Activated CD4-positive, alpha-beta memory T cell treated with anti-CD3 and anti-CD28 coated beads, Interleukin-2, amount 10 ng/mL, durations not matched to agents 7 days and 5 days (primary cell): ENCODE measurements at regions not wholly inside any gene's neighbourhood (a gene's known extent, or its start where the extent isn't known, plus 50 kb on each side); places are given as distances from the start of the nearest gene placed in this dataset.

Experiments used
- CTCF ChIA-PET: fragments of 350-600 bp; sonication (Branson Sonifier 250); formaldehyde crosslinking; loops from one replicate; lab custom pipeline; 2021; ENCODE audit warnings: antibody characterized with exemption, inconsistent platforms; lab: Charles Lee
- POLR2A ChIA-PET: fragments of 350-600 bp; sonication (Branson Sonifier 250); formaldehyde crosslinking; loops from one replicate; lab custom pipeline; 2021; ENCODE audit warnings: antibody characterized with exemption; lab: Charles Lee
- DNase-seq: peaks from one replicate; pipeline ENCODE4 v3.0.0-alpha.2; 2020
- H3K27ac Mint-ChIP-seq: one replicate; pipeline ENCODE4 v1.8.0; 2021; ENCODE audit warnings: mild to moderate bottlenecking, mixed read lengths
- H3K27me3 Mint-ChIP-seq: one replicate; pipeline ENCODE4 v1.8.0; 2021; ENCODE audit warnings: mixed read lengths
- H3K36me3 Mint-ChIP-seq: one replicate; pipeline ENCODE4 v1.8.0; 2021; ENCODE audit warnings: low read depth, mixed read lengths
- H3K4me1 Mint-ChIP-seq: one replicate; pipeline ENCODE4 v1.8.0; 2021; ENCODE audit warnings: mixed read lengths
- H3K4me3 Mint-ChIP-seq: one replicate; pipeline ENCODE4 v1.8.0; 2021; ENCODE audit warnings: mild to moderate bottlenecking, mixed read lengths
- H3K9me3 Mint-ChIP-seq: one replicate; pipeline ENCODE4 v1.8.0; 2021; ENCODE audit warnings: mixed read lengths

DNA sequence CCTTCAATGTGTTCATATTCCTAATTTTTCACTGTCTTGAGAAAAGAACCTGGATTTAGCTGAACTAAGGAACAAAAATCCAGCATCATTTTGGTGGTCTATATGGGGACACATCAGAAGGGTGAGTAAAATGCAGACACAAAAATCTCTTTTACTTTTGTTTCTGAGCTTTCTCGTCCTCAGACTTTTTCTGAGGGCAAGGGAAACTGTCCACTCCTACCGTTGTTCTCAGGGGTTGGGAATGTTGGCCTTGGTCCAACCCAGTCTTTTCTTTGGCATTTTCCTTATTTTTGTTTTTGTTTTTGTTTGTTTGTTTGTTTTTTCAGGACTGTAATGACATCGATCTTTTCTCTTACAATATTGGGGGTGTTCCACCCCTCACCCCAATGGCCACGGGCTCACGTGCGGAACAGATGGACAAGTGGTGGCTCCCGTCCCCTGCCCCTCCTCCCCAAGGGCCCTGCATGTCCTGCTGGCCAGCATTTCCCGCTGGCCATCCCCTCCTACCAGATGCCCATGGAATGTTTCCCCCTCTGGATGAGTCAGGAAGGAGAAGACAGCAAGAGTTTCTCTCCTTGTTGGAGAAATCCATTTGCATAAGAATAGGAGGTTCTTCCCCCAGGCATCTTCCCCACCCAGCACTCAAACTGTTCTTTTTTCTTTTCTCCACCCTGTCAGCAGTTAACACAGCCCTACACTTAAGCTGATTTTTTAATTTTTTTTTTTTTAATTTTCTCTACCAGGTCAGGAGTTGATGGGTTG is 305.4 kb upstream of the NDST4 start:
- Mint-ChIP-seq H3K27ac (no peak overlapping the region), H3K36me3 (no peaks in the 10 kb centered on the region), H3K4me3 (no peak overlapping the region), H3K4me1 (no peaks in the 10 kb centered on the region), H3K9me3 (no peaks in the 10 kb centered on the region), H3K27me3 (no peaks in the 10 kb centered on the region)
- ChIA-PET POLR2A (no interaction called here), CTCF (no interaction called here)
- no peak for DNase-seq

- Mint-ChIP-seq H3K4me3 (no peak overlapping the region), H3K27ac (no peak overlapping the region), H3K27me3 (no peaks in the 10 kb centered on the region), H3K4me1 (no peaks in the 10 kb centered on the region), H3K36me3 (no peaks in the 10 kb centered on the region), H3K9me3 (peaks cover 6% of the 10 kb centered on the region)
- no peak for DNase-seq
- POLR2A ChIA-PET, result no interaction called here
- CTCF ChIA-PET, result no interaction called here
These were observed 282.6 kb upstream of the NDST4 start for GRCh38 chr4:115396034-115396433.

GRCh38 chr4:115376866-115377265 is 263.4 kb upstream of the NDST4 start:
- Mint-ChIP-seq H3K27me3 (no peaks in the 10 kb centered on the region), H3K27ac (no peak overlapping the region), H3K36me3 (no peaks in the 10 kb centered on the region), H3K9me3 (no peaks in the 10 kb centered on the region), H3K4me3 (no peak overlapping the region), H3K4me1 (no peaks in the 10 kb centered on the region)
- CTCF ChIA-PET, result interaction anchor here (0.7 kb wide), 1 partner anchor 1919 kb away, joined by 3 read pairs; no protein-coding TSS in a partner anchor
- no peak for DNase-seq
- POLR2A ChIA-PET, result no interaction called here

GRCh38 chr4:115374621-115375020 is 261.2 kb upstream of the NDST4 start:
- ChIA-PET POLR2A (no interaction called here), CTCF (no interaction called here)
- no peaks in the 10 kb centered on the region for H3K27me3 Mint-ChIP-seq
- no peak for DNase-seq
- no peak overlapping the region for H3K4me3 Mint-ChIP-seq
- no peaks in the 10 kb centered on the region for H3K36me3 Mint-ChIP-seq
- no peaks in the 10 kb centered on the region for H3K9me3 Mint-ChIP-seq
- H3K27ac Mint-ChIP-seq, result no peak overlapping the region
- H3K4me1 Mint-ChIP-seq, result no peaks in the 10 kb centered on the region

- no peak overlapping the region for H3K4me3 Mint-ChIP-seq
- ChIA-PET POLR2A (no interaction called here), CTCF (interaction anchor here (0.5 kb wide), 1 partner anchor 691 kb away, joined by 3 read pairs; no protein-coding TSS in a partner anchor)
- H3K27me3 Mint-ChIP-seq, result no peaks in the 10 kb centered on the region
- peaks cover 4% of the 10 kb centered on the region for H3K9me3 Mint-ChIP-seq
- no peaks in the 10 kb centered on the region for H3K36me3 Mint-ChIP-seq
- H3K4me1 Mint-ChIP-seq, result no peaks in the 10 kb centered on the region
- no peak for DNase-seq
- H3K27ac Mint-ChIP-seq, result no peak overlapping the region
These were observed 257.1 kb upstream of the NDST4 start for GRCh38 chr4:115370490-115370889.

DNA sequence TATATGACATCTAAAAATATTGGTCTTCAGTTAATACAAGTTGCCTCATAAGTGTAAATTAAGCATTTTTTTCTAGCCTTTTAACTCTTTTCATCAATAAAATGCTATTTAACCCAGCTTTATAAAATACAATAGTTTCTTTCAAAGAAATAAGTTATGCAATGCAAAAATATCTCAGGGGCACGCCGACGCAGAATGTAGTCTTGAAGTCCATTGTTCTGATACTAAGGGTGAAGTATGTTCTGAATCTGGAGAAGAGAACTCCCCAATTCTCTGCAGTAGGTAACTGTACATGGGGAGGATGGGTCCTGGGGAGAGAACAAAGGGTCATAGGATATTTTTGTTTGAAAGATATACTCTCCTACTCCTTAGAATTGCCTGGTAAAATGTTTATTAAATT is 256.6 kb upstream of the NDST4 start:
- Mint-ChIP-seq H3K36me3 (no peaks in the 10 kb centered on the region), H3K4me3 (no peak overlapping the region), H3K4me1 (no peaks in the 10 kb centered on the region), H3K27ac (no peak overlapping the region), H3K9me3 (peaks cover 4% of the 10 kb centered on the region), H3K27me3 (no peaks in the 10 kb centered on the region)
- ChIA-PET CTCF (no interaction called here), POLR2A (no interaction called here)
- no peak for DNase-seq

- CTCF ChIA-PET, result no interaction called here
These were observed 253.0 kb upstream of the NDST4 start for GRCh38 chr4:115366390-115366789.

DNA sequence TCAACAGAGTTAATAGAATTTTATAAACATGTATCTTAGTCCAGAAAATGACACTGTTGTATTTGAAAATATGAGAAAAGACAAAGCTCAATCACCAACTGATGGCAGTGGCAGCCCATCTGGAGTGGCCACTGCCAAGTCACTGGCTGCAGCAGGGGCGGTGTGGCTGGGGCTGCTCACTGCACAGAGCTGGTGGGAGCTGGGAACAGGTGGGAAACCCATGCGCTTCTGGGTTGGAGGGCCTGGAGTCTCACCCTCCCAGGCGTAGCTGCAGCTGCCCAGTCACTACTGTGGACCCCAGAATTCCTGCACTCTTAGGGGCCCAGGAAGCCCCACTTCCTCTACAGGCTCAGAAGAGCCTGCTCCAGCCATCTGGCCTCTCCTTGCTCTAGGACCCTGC is 251.8 kb upstream of the NDST4 start:
- no peak overlapping the region for H3K4me3 Mint-ChIP-seq
- peaks cover 4% of the 10 kb centered on the region for H3K9me3 Mint-ChIP-seq
- H3K4me1 Mint-ChIP-seq, result no peaks in the 10 kb centered on the region
- no peak for DNase-seq
- no peak overlapping the region for H3K27ac Mint-ChIP-seq
- no peaks in the 10 kb centered on the region for H3K27me3 Mint-ChIP-seq
- CTCF ChIA-PET, result no interaction called here
- POLR2A ChIA-PET, result no interaction called here
- no peaks in the 10 kb centered on the region for H3K36me3 Mint-ChIP-seq

More at GRCh38 chr4:115366390-115366789, 253.0 kb upstream of the NDST4 start:
- Mint-ChIP-seq H3K36me3 (no peaks in the 10 kb centered on the region), H3K9me3 (peaks cover 4% of the 10 kb centered on the region), H3K27ac (no peak overlapping the region), H3K4me1 (no peaks in the 10 kb centered on the region), H3K27me3 (no peaks in the 10 kb centered on the region), H3K4me3 (no peak overlapping the region)
- DNase-seq, result no peak
- POLR2A ChIA-PET, result no interaction called here

DNA sequence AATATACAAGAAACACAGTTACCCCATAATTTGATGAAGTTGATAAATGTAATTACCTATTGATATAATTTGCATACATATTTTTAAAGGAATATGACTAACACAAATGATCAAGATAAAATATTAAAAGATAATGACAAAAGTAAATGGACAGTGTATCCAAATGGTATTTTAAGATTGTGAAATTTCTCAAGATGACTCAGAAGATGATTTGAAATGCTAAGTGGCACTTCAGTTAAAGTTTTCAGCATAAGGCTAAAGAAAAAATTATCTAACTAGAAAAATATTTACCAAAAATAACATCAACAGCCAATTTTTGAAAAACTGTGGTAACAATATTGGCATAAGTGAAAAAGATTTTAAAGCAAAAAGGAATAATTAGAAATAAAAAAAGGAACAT is 248.4 kb upstream of the NDST4 start:
- CTCF ChIA-PET, result no interaction called here

DNA sequence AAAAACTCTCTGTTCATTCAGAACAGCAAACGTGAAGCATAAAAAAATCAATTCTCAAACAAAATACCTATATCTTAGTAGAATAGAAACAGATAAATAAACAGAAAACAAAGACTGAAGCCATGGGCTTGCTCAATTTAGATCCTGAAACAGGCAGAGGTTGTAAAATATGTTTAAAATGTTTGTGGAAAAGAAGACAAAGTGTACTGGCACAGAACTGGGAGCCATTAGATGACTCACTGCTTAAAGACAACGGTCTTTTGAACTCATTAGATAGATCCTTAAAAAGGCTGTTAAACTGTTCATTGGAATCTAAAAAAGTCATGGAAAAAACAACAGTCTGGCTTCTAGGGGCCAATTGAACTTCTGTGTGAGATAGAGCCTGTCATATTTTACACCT is 247.0 kb upstream of the NDST4 start:
- ChIA-PET POLR2A (no interaction called here), CTCF (no interaction called here)
- DNase-seq, result no peak
- Mint-ChIP-seq H3K27me3 (no peaks in the 10 kb centered on the region), H3K27ac (no peak overlapping the region), H3K4me3 (no peak overlapping the region), H3K9me3 (no peaks in the 10 kb centered on the region), H3K36me3 (no peaks in the 10 kb centered on the region), H3K4me1 (no peaks in the 10 kb centered on the region)

More for the DNA sequence above, 248.4 kb upstream of the NDST4 start:
- Mint-ChIP-seq H3K4me3 (no peak overlapping the region), H3K4me1 (no peaks in the 10 kb centered on the region), H3K9me3 (peaks cover 4% of the 10 kb centered on the region), H3K36me3 (no peaks in the 10 kb centered on the region), H3K27me3 (no peaks in the 10 kb centered on the region), H3K27ac (no peak overlapping the region)
- POLR2A ChIA-PET, result no interaction called here
- no peak for DNase-seq

GRCh38 chr4:115357776-115358175 is 244.4 kb upstream of the NDST4 start:
- Mint-ChIP-seq H3K27ac (no peak overlapping the region), H3K36me3 (no peaks in the 10 kb centered on the region), H3K4me1 (no peaks in the 10 kb centered on the region), H3K27me3 (no peaks in the 10 kb centered on the region), H3K9me3 (peaks cover 9% of the 10 kb centered on the region), H3K4me3 (no peak overlapping the region)
- no peak for DNase-seq
- CTCF ChIA-PET, result no interaction called here
- POLR2A ChIA-PET, result no interaction called here

- no peak for DNase-seq
- POLR2A ChIA-PET, result no interaction called here
- H3K4me3 Mint-ChIP-seq, result no peak overlapping the region
- H3K27ac Mint-ChIP-seq, result no peak overlapping the region
- CTCF ChIA-PET, result no interaction called here
- H3K27me3 Mint-ChIP-seq, result no peaks in the 10 kb centered on the region
- H3K36me3 Mint-ChIP-seq, result no peaks in the 10 kb centered on the region
- H3K4me1 Mint-ChIP-seq, result no peaks in the 10 kb centered on the region
- H3K9me3 Mint-ChIP-seq, result peaks cover 10% of the 10 kb centered on the region
These were observed 242.8 kb upstream of the NDST4 start for GRCh38 chr4:115356176-115356575.

DNA sequence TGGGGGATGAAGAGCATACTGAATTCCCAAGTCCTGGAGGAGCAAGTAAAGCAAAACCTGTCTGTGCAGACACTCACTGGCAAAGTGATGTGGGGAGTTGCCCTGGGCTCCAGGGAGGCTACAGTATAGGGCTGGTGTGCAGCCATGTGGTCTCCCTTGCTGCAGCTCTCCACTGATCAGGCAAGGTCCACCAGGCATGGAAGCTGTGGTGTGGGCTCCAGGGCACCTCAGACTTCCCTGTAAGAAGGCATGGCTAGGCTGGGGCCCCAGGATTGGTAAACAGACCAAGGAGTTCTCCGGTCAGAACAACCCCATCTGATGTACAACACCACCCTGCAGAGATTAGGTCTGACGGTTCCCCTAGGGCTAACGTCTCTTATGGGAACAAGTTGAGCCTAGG is 241.9 kb upstream of the NDST4 start:
- no peak overlapping the region for H3K4me3 Mint-ChIP-seq
- no peaks in the 10 kb centered on the region for H3K27me3 Mint-ChIP-seq
- ChIA-PET POLR2A (no interaction called here), CTCF (no interaction called here)
- H3K27ac Mint-ChIP-seq, result no peak overlapping the region
- DNase-seq, result no peak
- H3K4me1 Mint-ChIP-seq, result no peaks in the 10 kb centered on the region
- H3K9me3 Mint-ChIP-seq, result peaks cover 10% of the 10 kb centered on the region
- H3K36me3 Mint-ChIP-seq, result no peaks in the 10 kb centered on the region

GRCh38 chr4:115353370-115353769 is 239.9 kb upstream of the NDST4 start:
- ChIA-PET CTCF (no interaction called here), POLR2A (no interaction called here)
- H3K27me3 Mint-ChIP-seq, result no peaks in the 10 kb centered on the region
- H3K9me3 Mint-ChIP-seq, result peaks cover 10% of the 10 kb centered on the region
- H3K4me3 Mint-ChIP-seq, result no peak overlapping the region
- no peak overlapping the region for H3K27ac Mint-ChIP-seq
- H3K4me1 Mint-ChIP-seq, result no peaks in the 10 kb centered on the region
- H3K36me3 Mint-ChIP-seq, result no peaks in the 10 kb centered on the region
- DNase-seq, result no peak
